GM18505 (cell line): ENCODE measurements at regions not wholly inside any gene's neighbourhood (a gene's known extent, or its start where the extent isn't known, plus 50 kb on each side); places are given as distances from the start of the nearest gene placed in this dataset.

Source experiments
- ATAC-seq: cut with Tn5 transposase; IDR thresholded peaks from one replicate; pipeline ENCODE4 v1.9.1; 2021; ENCODE audit not compliant: unreplicated experiment
- POLR2A ChIP-seq: IDR thresholded peaks from 4 replicates; pipeline ENCODE4 v1.6.1; 2011; ENCODE audit warnings: borderline replicate concordance; ENCODE audit not compliant: insufficient read depth, insufficient read length; ENCODE audit errors: extremely low read depth

- no peak for ATAC-seq
- no peak for TF ChIP-seq POLR2A
Observed at GRCh38 chr1:75074831-75075395, 59.3 kb upstream of the LHX8 start.

- no peak for ATAC-seq
Observed at GRCh38 chr1:75079538-75080290, 54.5 kb upstream of the LHX8 start.

GRCh38 chr1:75083223-75083622 lies 51.0 kb upstream of the LHX8 start:
- ATAC-seq, result no peak
- TF ChIP-seq POLR2A, result no peak

More at GRCh38 chr1:75079538-75080290, 54.5 kb upstream of the LHX8 start:
- no peak for TF ChIP-seq POLR2A

- no peak for TF ChIP-seq POLR2A
- ATAC-seq, result no peak
Observed at GRCh38 chr1:75083848-75084514, 50.2 kb upstream of the LHX8 start.
